Kidney (tissue), 13 donors: ENCODE measurements at regions not wholly inside any gene's neighbourhood (a gene's known extent, or its start where the extent isn't known, plus 50 kb on each side); places are given as distances from the start of the nearest gene placed in this dataset.

Experiments used
- DNase-seq, 5 donors: peaks; one replicate each; pipeline ENCODE4 v3.0.0-alpha.2; 2013 to 2020
- FAIRE-seq: peaks from 2 replicates; lab custom pipeline; 2012; peaks lifted over from hg19 to GRCh38; lab: Jason Lieb, UNC
- H3K27ac ChIP-seq, 2 donors: one replicate each; pipeline ENCODE4 v1.7.0; 2013; ENCODE audit warnings: low read depth in 2 of 2, low read length in 2 of 2, inconsistent platforms in 1 of 2
- H3K27me3 ChIP-seq: one replicate; pipeline ENCODE4 v1.7.1; 2013; ENCODE audit warnings: low read length, inconsistent platforms; ENCODE audit not compliant: control insufficient read depth, insufficient read depth
- H3K36me3 ChIP-seq, 3 donors: one replicate each; pipeline versions ENCODE4 v1.7.0 to v1.7.1; 2013; ENCODE audit warnings: low read length in 3 of 3, control low read depth in 1 of 3, inconsistent platforms in 1 of 3; ENCODE audit not compliant: insufficient read depth in 3 of 3, control insufficient read depth in 2 of 3
- H3K4me1 ChIP-seq, 3 donors: one replicate each; pipeline versions ENCODE4 v1.7.0 to v1.7.1; 2013; ENCODE audit warnings: low read length in 3 of 3, inconsistent platforms in 1 of 3, low read depth in 1 of 3; ENCODE audit not compliant: control insufficient read depth in 2 of 3, insufficient read depth in 2 of 3
- H3K4me3 ChIP-seq, 3 donors: one replicate each; pipeline versions ENCODE4 v1.7.0 to v1.8.1; 2013; ENCODE audit warnings: low read length in 3 of 3, control low read depth in 1 of 3, inconsistent platforms in 1 of 3
- H3K9ac ChIP-seq, 3 donors: one replicate each; pipeline versions ENCODE4 v1.7.0 to v1.7.1; 2013; ENCODE audit warnings: low read length in 3 of 3, control low read depth in 1 of 3, inconsistent platforms in 1 of 3
- H3K9me3 ChIP-seq, 3 donors: one replicate each; pipeline versions ENCODE4 v1.7.0 to v1.7.1; 2013; ENCODE audit warnings: low read length in 3 of 3, control low read depth in 1 of 3, inconsistent platforms in 1 of 3; ENCODE audit not compliant: control insufficient read depth in 2 of 3, insufficient read depth in 1 of 3
- CTCF ChIP-seq: IDR thresholded peaks from 3 replicates; pipeline ENCODE4 v1.5.1; 2012; ENCODE audit warnings: mild to moderate bottlenecking, moderate library complexity, borderline replicate concordance; ENCODE audit not compliant: insufficient read depth; ENCODE audit errors: extremely low read depth
- intact Hi-C: fragments of 100-400 bp; cut with DNase I; formaldehyde crosslinking; loops from one replicate; pipeline ENCODE4 v1.11.1; 2022
- donor health status: control.
- donor health status: control.
- donor health status: control.
- donor health status: control.
- donor health status: control.
- donor health status: DM: yes; HTN: yes; CAD: no.
- donor health status: Normal renal cell carcinoma (clear cell type).

GRCh38 chr3:146972726-146973125 is 367.6 kb upstream of the PLSCR5 start:
- H3K27ac ChIP-seq: no peak overlapping the region
- no peak overlapping the region for H3K4me3 ChIP-seq
- FAIRE-seq: no peak

GRCh38 chr3:146970236-146970635 is 365.1 kb upstream of the PLSCR5 start:
- Histone ChIP-seq H3K4me1 (no peaks in the 10 kb centered on the region), H3K9me3 (no peaks in the 10 kb centered on the region), H3K9ac (no peak overlapping the region), H3K4me3 (no peak overlapping the region), H3K27ac (no peak overlapping the region), H3K27me3 (no peaks in the 10 kb centered on the region), H3K36me3 (no peaks in the 10 kb centered on the region)
- intact Hi-C loops: no loop called here
- FAIRE-seq (no peak), DNase-seq (no peak)
- no peak for TF ChIP-seq CTCF

More at GRCh38 chr3:146972726-146973125, 367.6 kb upstream of the PLSCR5 start:
- no peak for TF ChIP-seq CTCF
- no peak for DNase-seq
- Histone ChIP-seq H3K9ac (no peak overlapping the region), H3K27me3 (no peaks in the 10 kb centered on the region), H3K36me3 (no peaks in the 10 kb centered on the region), H3K9me3 (no peaks in the 10 kb centered on the region), H3K4me1 (no peaks in the 10 kb centered on the region)
- intact Hi-C loops: no loop called here

GRCh38 chr3:146969356-146969755 is 364.2 kb upstream of the PLSCR5 start:
- no peaks in the 10 kb centered on the region for H3K9me3 ChIP-seq
- H3K27me3 ChIP-seq: no peaks in the 10 kb centered on the region
- TF ChIP-seq CTCF: no peak
- FAIRE-seq (no peak), DNase-seq (no peak)
- H3K9ac ChIP-seq: no peak overlapping the region
- no peak overlapping the region for H3K4me3 ChIP-seq
- intact Hi-C loops: no loop called here
- H3K4me1 ChIP-seq: no peaks in the 10 kb centered on the region
- no peaks in the 10 kb centered on the region for H3K36me3 ChIP-seq
- H3K27ac ChIP-seq: no peak overlapping the region

- no peak for FAIRE-seq
These were observed 363.1 kb upstream of the PLSCR5 start for GRCh38 chr3:146968204-146968651.

More at GRCh38 chr3:146968204-146968651, 363.1 kb upstream of the PLSCR5 start:
- intact Hi-C loops: no loop called here
- Histone ChIP-seq H3K9me3 (no peaks in the 10 kb centered on the region), H3K27me3 (no peaks in the 10 kb centered on the region), H3K4me3 (no peak overlapping the region), H3K9ac (no peak overlapping the region), H3K36me3 (no peaks in the 10 kb centered on the region), H3K27ac (no peak overlapping the region), H3K4me1 (no peaks in the 10 kb centered on the region)
- TF ChIP-seq CTCF: no peak
- DNase-seq: no peak
